ENCODE measurements at regions not wholly inside any gene's neighbourhood (a gene's known extent, or its start where the extent isn't known, plus 50 kb on each side); places are given as distances from the start of the nearest gene placed in this dataset.

DNA sequence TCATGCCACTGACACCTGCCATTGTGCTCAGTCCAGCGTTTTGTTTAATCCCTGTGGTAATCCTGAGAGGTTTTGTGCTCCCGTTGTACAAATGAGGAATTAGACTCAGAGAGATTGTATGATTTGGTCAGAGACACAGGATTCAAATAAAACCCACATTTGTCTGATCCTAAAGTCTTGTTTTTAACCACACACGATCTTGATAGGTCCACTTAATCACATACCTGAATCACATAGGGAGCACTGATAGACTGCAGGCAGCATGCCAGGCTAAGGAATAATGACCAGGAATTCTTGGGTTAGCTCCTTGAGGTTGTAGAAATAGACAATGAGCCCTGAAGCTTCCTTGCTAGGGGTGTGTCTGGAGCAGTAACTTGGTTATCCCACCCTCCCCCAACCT is 202.6 kb upstream of the RGS6 start:
- WGBS = 84% methylated on average over 3 of the region's 3 CpGs
- H3K4me3 ChIP-seq = no peak overlapping the region
- peaks cover 12 to 71% (median 35%) of the 10 kb centered on the region in 4 donors for H3K36me3 ChIP-seq
- intact Hi-C loops (cut with DNase I) = no loop called here
- H3K27me3 ChIP-seq = no peaks in the 10 kb centered on the region
- H3K9me3 ChIP-seq = no peaks in the 10 kb centered on the region
- TF ChIP-seq, protein P1, sequence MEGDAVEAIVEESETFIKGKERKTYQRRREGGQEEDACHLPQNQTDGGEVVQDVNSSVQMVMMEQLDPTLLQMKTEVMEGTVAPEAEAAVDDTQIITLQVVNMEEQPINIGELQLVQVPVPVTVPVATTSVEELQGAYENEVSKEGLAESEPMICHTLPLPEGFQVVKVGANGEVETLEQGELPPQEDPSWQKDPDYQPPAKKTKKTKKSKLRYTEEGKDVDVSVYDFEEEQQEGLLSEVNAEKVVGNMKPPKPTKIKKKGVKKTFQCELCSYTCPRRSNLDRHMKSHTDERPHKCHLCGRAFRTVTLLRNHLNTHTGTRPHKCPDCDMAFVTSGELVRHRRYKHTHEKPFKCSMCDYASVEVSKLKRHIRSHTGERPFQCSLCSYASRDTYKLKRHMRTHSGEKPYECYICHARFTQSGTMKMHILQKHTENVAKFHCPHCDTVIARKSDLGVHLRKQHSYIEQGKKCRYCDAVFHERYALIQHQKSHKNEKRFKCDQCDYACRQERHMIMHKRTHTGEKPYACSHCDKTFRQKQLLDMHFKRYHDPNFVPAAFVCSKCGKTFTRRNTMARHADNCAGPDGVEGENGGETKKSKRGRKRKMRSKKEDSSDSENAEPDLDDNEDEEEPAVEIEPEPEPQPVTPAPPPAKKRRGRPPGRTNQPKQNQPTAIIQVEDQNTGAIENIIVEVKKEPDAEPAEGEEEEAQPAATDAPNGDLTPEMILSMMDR (IDR thresholded peaks at IDR 0.05) = no peak
- TF ChIP-seq EP300 (IDR thresholded peaks at IDR 0.05) = no peak
- no peak for TF ChIP-seq POLR2A (IDR thresholded peaks at IDR 0.05; ENCODE audit: low read depth)
- no peak for TF ChIP-seq POLR2AphosphoS5 (IDR thresholded peaks at IDR 0.05)
- DNase-seq (ENCODE audit: extremely low spot score) = no peak
- no peak overlapping the region for H3K27ac ChIP-seq (replicated peaks in 1 of 4)
- H3K4me1 ChIP-seq = peaks cover 0 to 28% (median 11%) of the 10 kb centered on the region in 4 donors

DNA sequence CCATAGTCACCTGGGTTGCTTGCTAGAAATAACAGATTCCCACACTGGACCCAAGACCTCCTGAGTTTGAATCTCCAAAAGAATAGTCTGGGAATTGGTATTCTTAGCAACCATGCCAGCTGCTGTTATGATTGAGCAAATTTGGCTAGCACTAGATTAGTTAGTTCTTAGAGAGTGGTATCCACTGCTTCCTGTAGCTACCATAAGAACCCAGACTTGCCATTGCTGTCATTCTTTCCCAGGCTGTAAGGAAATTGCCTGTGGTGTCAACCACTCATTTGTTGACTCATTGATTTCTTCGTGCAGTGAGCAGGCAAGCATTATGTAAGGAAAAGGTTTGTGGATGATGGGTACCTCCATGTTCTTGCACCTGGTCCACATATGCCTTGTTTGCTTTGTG is 201.8 kb upstream of the RGS6 start:
- intact Hi-C loops (cut with DNase I) = no loop called here
- DNase-seq (ENCODE audit: extremely low spot score) = no peak
- peaks cover 0 to 28% (median 11%) of the 10 kb centered on the region in 4 donors for H3K4me1 ChIP-seq
- no peaks in the 10 kb centered on the region for H3K27me3 ChIP-seq
- WGBS = 94% methylated on average over 1 of the region's 1 CpG
- H3K9me3 ChIP-seq = no peaks in the 10 kb centered on the region
- H3K36me3 ChIP-seq = peaks cover 17 to 71% (median 34%) of the 10 kb centered on the region in 4 donors
- H3K4me3 ChIP-seq = no peak overlapping the region
- H3K27ac ChIP-seq (replicated peaks in 1 of 4) = no peak overlapping the region
- no peak for TF ChIP-seq EP300 (IDR thresholded peaks at IDR 0.05)
- TF ChIP-seq, protein P1 (IDR thresholded peaks at IDR 0.05) = no peak

DNA sequence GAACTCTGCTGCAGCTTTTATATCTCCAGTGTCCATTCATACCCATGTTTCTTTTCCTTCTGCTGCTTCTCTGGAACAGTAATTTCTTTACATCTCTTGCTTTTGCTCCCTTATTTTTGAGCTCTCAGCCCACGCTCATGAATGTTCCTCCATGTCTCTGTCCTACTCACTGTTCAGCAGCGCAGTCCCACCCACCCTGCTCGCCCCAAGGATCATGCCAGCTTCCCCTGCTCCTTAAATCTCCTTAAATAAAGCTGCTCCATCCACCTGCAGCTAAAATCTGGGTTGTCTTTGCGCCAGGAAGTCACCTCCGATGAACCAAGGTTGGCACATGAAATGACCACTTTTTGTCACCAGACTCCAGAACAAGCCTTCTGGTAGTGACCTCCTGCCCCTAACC is 201.1 kb upstream of the RGS6 start:
- intact Hi-C loops (cut with DNase I) = no loop called here
- peaks cover 23 to 72% (median 39%) of the 10 kb centered on the region in 4 donors for H3K36me3 ChIP-seq

DNA sequence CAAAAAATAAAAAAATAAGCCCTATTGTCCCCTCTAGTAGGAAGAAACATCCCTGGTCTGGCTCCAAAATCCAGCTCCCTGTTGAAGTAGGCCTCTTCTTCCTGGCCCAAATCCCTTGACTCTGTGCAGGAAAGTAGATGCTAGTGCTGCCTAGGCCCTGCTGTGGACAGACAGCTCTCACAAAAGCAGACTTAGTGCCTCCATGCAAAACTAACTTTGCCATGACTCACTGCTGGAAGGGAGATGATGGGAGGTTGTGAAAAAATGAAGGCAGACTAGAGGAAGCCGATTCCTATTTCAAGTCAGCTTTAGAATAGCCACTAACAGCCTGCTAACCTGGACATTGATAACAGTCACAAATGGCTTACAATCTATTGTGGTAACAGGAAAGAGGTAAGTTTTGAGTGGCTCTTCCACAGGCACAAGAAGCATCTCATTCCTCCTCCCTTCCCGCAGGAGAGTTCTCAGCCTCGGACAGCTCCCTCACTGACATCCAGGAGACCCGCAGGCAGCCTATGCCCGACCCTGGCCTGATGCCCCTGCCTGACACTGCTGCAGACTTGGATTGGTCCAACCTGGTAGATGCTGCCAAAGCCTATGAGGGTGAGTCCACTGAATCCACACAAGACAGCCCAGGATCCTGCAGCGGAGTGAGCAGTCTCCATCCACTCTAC is 198.9 kb upstream of the RGS6 start:
- Histone ChIP-seq H3K4me3 (no peak overlapping the region), H3K9me3 (no peaks in the 10 kb centered on the region), H3K36me3 (peaks cover 32 to 91% (median 47%) of the 10 kb centered on the region in 4 donors), H3K4me1 (peaks cover 0 to 16% (median 0%) of the 10 kb centered on the region in 4 donors), H3K27ac (replicated peaks in 1 of 4) (no peak overlapping the region), H3K27me3 (no peaks in the 10 kb centered on the region)
- DNase-seq (ENCODE audit: extremely low spot score) = no peak
- WGBS = 90% methylated on average over 6 of the region's 6 CpGs
- intact Hi-C loops (cut with DNase I) = no loop called here
- TF ChIP-seq EP300 (IDR thresholded peaks at IDR 0.05) (no peak), POLR2AphosphoS5 (IDR thresholded peaks at IDR 0.05) (no peak), POLR2A (IDR thresholded peaks at IDR 0.05; ENCODE audit: low read depth) (no peak)
- TF ChIP-seq, protein P1 (IDR thresholded peaks at IDR 0.05) = no peak

More for the DNA sequence above, 201.1 kb upstream of the RGS6 start:
- WGBS = 97% methylated on average over 5 of the region's 5 CpGs
- no peaks in the 10 kb centered on the region for H3K9me3 ChIP-seq
- no peaks in the 10 kb centered on the region for H3K27me3 ChIP-seq
- no peak for DNase-seq (ENCODE audit: extremely low spot score)
- no peak overlapping the region for H3K4me3 ChIP-seq
- H3K27ac ChIP-seq (replicated peaks in 1 of 4) = no peak overlapping the region
- TF ChIP-seq POLR2A (IDR thresholded peaks at IDR 0.05; ENCODE audit: low read depth) = no peak
- no peak for TF ChIP-seq EP300 (IDR thresholded peaks at IDR 0.05)
- TF ChIP-seq POLR2AphosphoS5 (IDR thresholded peaks at IDR 0.05) = no peak
- TF ChIP-seq, protein P1 (IDR thresholded peaks at IDR 0.05) = no peak
- peaks cover 0 to 22% (median 5%) of the 10 kb centered on the region in 4 donors for H3K4me1 ChIP-seq

DNA sequence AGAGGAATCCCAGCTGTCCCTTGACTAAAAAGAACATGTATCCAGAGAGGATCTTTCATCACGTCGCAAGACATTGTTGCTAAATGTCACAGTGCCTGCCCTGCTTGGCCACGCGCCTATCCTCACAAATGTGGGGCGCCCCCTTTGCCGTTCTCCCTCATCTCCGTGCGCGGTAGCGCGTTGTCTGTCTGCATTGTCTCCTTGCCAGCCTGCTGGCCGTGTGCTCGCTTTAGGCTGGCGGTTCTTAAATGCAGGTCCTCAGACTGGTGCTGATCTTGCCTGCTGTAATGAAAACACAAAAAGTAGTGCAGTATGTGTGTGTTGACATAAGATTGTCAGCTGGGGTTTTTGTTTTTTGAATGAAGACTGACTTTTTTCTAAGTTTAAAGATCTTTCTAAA is 198.2 kb upstream of the RGS6 start:
- WGBS = 77% methylated on average over 14 of the region's 14 CpGs
- TF ChIP-seq POLR2A (IDR thresholded peaks at IDR 0.05; ENCODE audit: low read depth) = no peak
- no peak for TF ChIP-seq EP300 (IDR thresholded peaks at IDR 0.05)
- TF ChIP-seq, protein P1 (IDR thresholded peaks at IDR 0.05) = no peak
- no peak for TF ChIP-seq POLR2AphosphoS5 (IDR thresholded peaks at IDR 0.05)
- peaks cover 32 to 94% (median 47%) of the 10 kb centered on the region in 4 donors for H3K36me3 ChIP-seq
- DNase-seq (ENCODE audit: extremely low spot score) = no peak
- intact Hi-C loops (cut with DNase I) = no loop called here
- H3K9me3 ChIP-seq = no peaks in the 10 kb centered on the region
- peak overlapping the region in 1 of 4 donors; percentile 15 for H3K4me3 ChIP-seq
- H3K27me3 ChIP-seq = no peaks in the 10 kb centered on the region
- no peak overlapping the region for H3K27ac ChIP-seq (replicated peaks in 1 of 4)
- H3K4me1 ChIP-seq = peaks cover 0 to 16% (median 0%) of the 10 kb centered on the region in 4 donors

All from esophagus muscularis mucosa (tissue), 4 donors.